ENCODE measurements at regions not wholly inside any gene's neighbourhood (a gene's known extent, or its start where the extent isn't known, plus 50 kb on each side); places are given as distances from the start of the nearest gene placed in this dataset.

DNA sequence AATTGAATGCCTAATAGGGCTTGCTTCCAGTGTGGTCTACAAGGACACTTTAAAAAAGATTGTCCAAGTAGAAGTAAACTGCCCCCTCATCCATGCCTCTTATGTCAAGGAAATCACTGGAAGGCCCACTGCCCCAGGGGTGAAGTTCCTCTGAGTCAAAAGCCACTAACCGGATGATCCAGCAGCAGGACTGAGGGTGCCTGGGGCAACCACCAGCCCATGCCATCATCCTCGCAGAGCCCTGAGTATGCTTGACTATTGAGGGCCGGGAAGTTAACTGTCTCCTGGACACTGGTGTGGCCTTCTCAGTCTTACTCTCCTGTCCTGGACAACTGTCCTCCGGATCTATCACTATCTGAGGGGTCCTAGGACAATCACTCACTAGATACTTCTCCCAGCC is 411.5 kb downstream of the TENT5A start:
- Histone ChIP-seq H3K9me3 (ENCODE audit: control insufficient read depth, insufficient read depth, low read length) (no peaks in the 10 kb centered on the region; the same call in 1 of the 2 replicates), H3K9me2 (replicated peaks; ENCODE audit: control insufficient read depth, low read length) (no peaks in the 10 kb centered on the region), H4K20me1 (ENCODE audit: control insufficient read depth, insufficient read depth, low read depth, low read length) (no peaks in the 10 kb centered on the region), H3K79me2 (ENCODE audit: control insufficient read depth, low read length) (no peaks in the 10 kb centered on the region), H3K27me3 (ENCODE audit: control insufficient read depth, low read length) (no peaks in the 10 kb centered on the region), H3K4me3 (ENCODE audit: low read length) (no peak overlapping the region), H3K4me2 (ENCODE audit: low read length) (no peak overlapping the region), H3F3A (ENCODE audit: control insufficient read depth, insufficient read depth) (no peaks in the 10 kb centered on the region), H3K27ac (ENCODE audit: low read depth, low read length) (no peak overlapping the region), H3K36me3 (ENCODE audit: control insufficient read depth, low read length) (no peaks in the 10 kb centered on the region), H3K4me1 (ENCODE audit: control insufficient read depth, low read length) (no peaks in the 10 kb centered on the region)
- TF ChIP-seq, protein P1, sequence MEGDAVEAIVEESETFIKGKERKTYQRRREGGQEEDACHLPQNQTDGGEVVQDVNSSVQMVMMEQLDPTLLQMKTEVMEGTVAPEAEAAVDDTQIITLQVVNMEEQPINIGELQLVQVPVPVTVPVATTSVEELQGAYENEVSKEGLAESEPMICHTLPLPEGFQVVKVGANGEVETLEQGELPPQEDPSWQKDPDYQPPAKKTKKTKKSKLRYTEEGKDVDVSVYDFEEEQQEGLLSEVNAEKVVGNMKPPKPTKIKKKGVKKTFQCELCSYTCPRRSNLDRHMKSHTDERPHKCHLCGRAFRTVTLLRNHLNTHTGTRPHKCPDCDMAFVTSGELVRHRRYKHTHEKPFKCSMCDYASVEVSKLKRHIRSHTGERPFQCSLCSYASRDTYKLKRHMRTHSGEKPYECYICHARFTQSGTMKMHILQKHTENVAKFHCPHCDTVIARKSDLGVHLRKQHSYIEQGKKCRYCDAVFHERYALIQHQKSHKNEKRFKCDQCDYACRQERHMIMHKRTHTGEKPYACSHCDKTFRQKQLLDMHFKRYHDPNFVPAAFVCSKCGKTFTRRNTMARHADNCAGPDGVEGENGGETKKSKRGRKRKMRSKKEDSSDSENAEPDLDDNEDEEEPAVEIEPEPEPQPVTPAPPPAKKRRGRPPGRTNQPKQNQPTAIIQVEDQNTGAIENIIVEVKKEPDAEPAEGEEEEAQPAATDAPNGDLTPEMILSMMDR (IDR thresholded peaks at IDR 0.05; ENCODE audit: low read depth, low read length, poor library complexity, severe bottlenecking) = no peak
- no peak for TF ChIP-seq EZH2phosphoT487 (IDR thresholded peaks at IDR 0.05; ENCODE audit: borderline replicate concordance, low read length)

DNA sequence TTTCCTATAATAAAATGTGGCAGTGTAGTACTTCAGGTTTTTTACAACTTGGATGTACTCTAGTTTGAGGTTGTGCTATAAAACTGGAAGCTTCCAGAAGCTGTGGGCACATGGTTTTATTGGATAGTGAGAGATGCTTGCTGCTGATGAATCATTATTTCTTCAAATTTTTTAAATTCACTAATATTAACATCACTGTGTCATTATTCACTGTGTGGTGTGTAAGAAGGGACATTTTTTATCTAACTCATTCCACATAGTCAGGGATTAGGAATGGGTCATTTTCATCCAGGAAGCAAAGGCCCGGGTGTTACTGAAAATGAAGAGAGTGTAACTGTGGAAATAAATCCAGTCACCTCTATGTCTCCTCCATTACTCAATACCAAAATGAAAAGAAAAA is 421.0 kb downstream of the TENT5A start:
- no peaks in the 10 kb centered on the region for H4K20me1 ChIP-seq (ENCODE audit: control insufficient read depth, insufficient read depth, low read depth, low read length)
- H3K4me1 ChIP-seq (ENCODE audit: control insufficient read depth, low read length) = no peaks in the 10 kb centered on the region
- no peaks in the 10 kb centered on the region for H3K9me2 ChIP-seq (replicated peaks; ENCODE audit: control insufficient read depth, low read length)
- no peak overlapping the region for H3K27ac ChIP-seq (ENCODE audit: low read depth, low read length)
- no peaks in the 10 kb centered on the region for H3K79me2 ChIP-seq (ENCODE audit: control insufficient read depth, low read length)
- H3K27me3 ChIP-seq (ENCODE audit: control insufficient read depth, low read length) = no peaks in the 10 kb centered on the region
- H3K9me3 ChIP-seq (ENCODE audit: control insufficient read depth, insufficient read depth, low read length) = no peaks in the 10 kb centered on the region
- H3K36me3 ChIP-seq (ENCODE audit: control insufficient read depth, low read length) = no peaks in the 10 kb centered on the region
- no peaks in the 10 kb centered on the region for H3F3A ChIP-seq (ENCODE audit: control insufficient read depth, insufficient read depth)
- no peak overlapping the region for H3K4me3 ChIP-seq (ENCODE audit: low read length)
- TF ChIP-seq, protein P1 (IDR thresholded peaks at IDR 0.05; ENCODE audit: low read depth, low read length, poor library complexity, severe bottlenecking) = no peak
- TF ChIP-seq EZH2phosphoT487 (IDR thresholded peaks at IDR 0.05; ENCODE audit: borderline replicate concordance, low read length) = no peak
- H3K4me2 ChIP-seq (ENCODE audit: low read length) = no peak overlapping the region

DNA sequence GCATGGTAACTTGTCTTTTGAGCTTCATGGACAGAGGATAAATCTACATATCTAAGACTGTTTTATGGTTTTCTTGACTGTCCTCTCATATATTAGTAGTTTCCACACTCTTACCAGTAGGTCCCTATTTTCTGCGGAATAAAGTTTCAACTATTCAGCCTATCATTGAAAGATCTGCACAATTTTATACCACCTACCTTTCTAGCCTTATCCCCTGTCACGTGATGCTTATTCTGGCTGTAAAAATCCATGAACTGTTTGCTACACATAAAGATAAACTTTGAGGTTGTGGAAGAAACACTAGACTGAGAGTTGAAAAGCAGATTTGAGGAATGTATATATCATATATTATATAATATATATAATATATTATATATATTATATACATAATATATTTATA is 423.8 kb downstream of the TENT5A start:
- H3K27me3 ChIP-seq (ENCODE audit: control insufficient read depth, low read length) = no peaks in the 10 kb centered on the region
- H3K36me3 ChIP-seq (ENCODE audit: control insufficient read depth, low read length) = no peaks in the 10 kb centered on the region
- H3K4me3 ChIP-seq (ENCODE audit: low read length) = no peak overlapping the region
- no peaks in the 10 kb centered on the region for H3F3A ChIP-seq (ENCODE audit: control insufficient read depth, insufficient read depth)
- H3K4me2 ChIP-seq (ENCODE audit: low read length) = no peak overlapping the region
- no peaks in the 10 kb centered on the region for H3K79me2 ChIP-seq (ENCODE audit: control insufficient read depth, low read length)
- no peaks in the 10 kb centered on the region for H3K4me1 ChIP-seq (ENCODE audit: control insufficient read depth, low read length)
- no peak overlapping the region for H3K27ac ChIP-seq (ENCODE audit: low read depth, low read length)
- no peaks in the 10 kb centered on the region for H3K9me3 ChIP-seq (ENCODE audit: control insufficient read depth, insufficient read depth, low read length)
- no peak for TF ChIP-seq EZH2phosphoT487 (IDR thresholded peaks at IDR 0.05; ENCODE audit: borderline replicate concordance, low read length)
- TF ChIP-seq, protein P1 (IDR thresholded peaks at IDR 0.05; ENCODE audit: low read depth, low read length, poor library complexity, severe bottlenecking) = no peak
- H3K9me2 ChIP-seq (replicated peaks; ENCODE audit: control insufficient read depth, low read length) = no peaks in the 10 kb centered on the region
- no peaks in the 10 kb centered on the region for H4K20me1 ChIP-seq (ENCODE audit: control insufficient read depth, insufficient read depth, low read depth, low read length)

All from DOHH2 (cell line).